CD4-positive, alpha-beta T cell (primary cell): ENCODE measurements at regions not wholly inside any gene's neighbourhood (a gene's known extent, or its start where the extent isn't known, plus 50 kb on each side); places are given as distances from the start of the nearest gene placed in this dataset.

ENCODE experiments used
- ATAC-seq: fragments of 200-7000 bp; cut with Tn5 transposase; one replicate; pipeline ENCODE4 v1.10.0; 2022; ENCODE audit warnings: mild to moderate bottlenecking; ENCODE audit not compliant: poor library complexity
- CTCF ChIA-PET: fragments of 350-600 bp; sonication (Branson Sonifier 250); formaldehyde crosslinking; loops from one replicate; lab custom pipeline; 2021; ENCODE audit warnings: antibody characterized with exemption, inconsistent platforms; lab: Charles Lee
- POLR2A ChIA-PET: fragments of 350-600 bp; sonication (Branson Sonifier 250); formaldehyde crosslinking; loops from one replicate; lab custom pipeline; 2021; ENCODE audit warnings: antibody characterized with exemption, inconsistent platforms; lab: Charles Lee
- DNase-seq, 14 experiments: peaks; one replicate each; pipeline ENCODE4 v3.0.0-alpha.2; 2013 to 2020; ENCODE audit warnings: mixed read lengths in 2 of 14
- H3K27ac ChIP-seq, 2 donors: one replicate each; pipeline versions ENCODE4 v1.5.1 to v1.7.0; 2013; ENCODE audit warnings: low read length in 2 of 2, low read depth in 1 of 2, mild to moderate bottlenecking in 1 of 2
- H3K27me3 ChIP-seq, 2 experiments: 1 replicate in 1 of 2; 2 replicates in 1 of 2; pipeline versions ENCODE4 v1.6.1 to v1.7.0; 2013; ENCODE audit warnings: low read length in 2 of 2, control low read depth in 1 of 2, mild to moderate bottlenecking in 1 of 2, moderate library complexity in 1 of 2; ENCODE audit not compliant: insufficient read depth in 2 of 2, control insufficient read depth in 1 of 2
- H3K36me3 ChIP-seq: one replicate; pipeline ENCODE4 v1.6.1; 2013; ENCODE audit warnings: low read length, control low read depth; ENCODE audit not compliant: insufficient read depth
- H3K4me1 ChIP-seq: one replicate; pipeline ENCODE4 v1.6.1; 2013; ENCODE audit warnings: low read length, control low read depth; ENCODE audit not compliant: insufficient read depth
- H3K4me3 ChIP-seq: one replicate; pipeline ENCODE4 v1.5.1; 2013; ENCODE audit warnings: mild to moderate bottlenecking, low read length, moderate library complexity
- H3K9me3 ChIP-seq, 2 experiments: 1 replicate in 1 of 2; 2 replicates in 1 of 2; pipeline versions ENCODE4 v1.6.1 to v1.7.0; 2013; ENCODE audit warnings: low read length in 2 of 2, mild to moderate bottlenecking in 2 of 2, control low read depth in 1 of 2, moderate library complexity in 1 of 2; ENCODE audit not compliant: control insufficient read depth in 1 of 2, insufficient read depth in 1 of 2
- H3K27ac Mint-ChIP-seq: one replicate; pipeline ENCODE4 v1.8.0; 2020; ENCODE audit warnings: mixed read lengths
- H3K27me3 Mint-ChIP-seq: one replicate; pipeline ENCODE4 v1.8.0; 2021; ENCODE audit warnings: mixed read lengths
- H3K36me3 Mint-ChIP-seq: one replicate; pipeline ENCODE4 v1.8.0; 2021; ENCODE audit warnings: low read depth, mixed read lengths
- H3K4me1 Mint-ChIP-seq: one replicate; pipeline ENCODE4 v1.8.0; 2021; ENCODE audit warnings: low read depth, mixed read lengths
- H3K4me3 Mint-ChIP-seq: one replicate; pipeline ENCODE4 v1.8.0; 2020; ENCODE audit warnings: mild to moderate bottlenecking, mixed read lengths
- H3K9me3 Mint-ChIP-seq: one replicate; pipeline ENCODE4 v1.8.0; 2020; ENCODE audit warnings: mixed read lengths
- CTCF ChIP-seq: fragments of 200-600 bp; IDR thresholded peaks from one replicate; pipeline ENCODE4 v1.8.0; 2022; ENCODE audit warnings: antibody characterized with exemption, mild to moderate bottlenecking
- intact Hi-C, 2 experiments: fragments of 100-400 bp; cut with DNase I in 1 of 2; cut with micrococcal nuclease in 1 of 2; formaldehyde crosslinking; loops; one replicate each; pipeline versions ENCODE4 v1.15.1 to v1.9.0; 2023 to 2025; cut with DNase I, micrococcal nuclease

- no peak for TF ChIP-seq CTCF
- POLR2A ChIA-PET, result no interaction called here
- no peaks in the 10 kb centered on the region for H3K27me3 Mint-ChIP-seq
- Histone ChIP-seq H3K4me1 (no peaks in the 10 kb centered on the region), H3K9me3 (no peaks in the 10 kb centered on the region), H3K36me3 (no peaks in the 10 kb centered on the region), H3K27me3 (no peaks in the 10 kb centered on the region), H3K27ac (no peak overlapping the region), H3K4me3 (no peak overlapping the region)
- no peak overlapping the region for H3K27ac Mint-ChIP-seq
- no peak for ATAC-seq
- no peak for DNase-seq
- H3K4me3 Mint-ChIP-seq, result no peak overlapping the region
- CTCF ChIA-PET, result no interaction called here
- intact Hi-C loops, result no loop called here
- H3K4me1 Mint-ChIP-seq, result no peaks in the 10 kb centered on the region
- no peaks in the 10 kb centered on the region for H3K9me3 Mint-ChIP-seq
- H3K36me3 Mint-ChIP-seq, result no peaks in the 10 kb centered on the region
These were observed 73.3 kb upstream of the ATP10B start for GRCh38 chr5:160925281-160925680.

GRCh38 chr5:160923936-160924710, 72.1 kb upstream of the ATP10B start:
- Histone ChIP-seq H3K4me3 (no peak overlapping the region), H3K4me1 (no peaks in the 10 kb centered on the region), H3K36me3 (no peaks in the 10 kb centered on the region), H3K27me3 (no peaks in the 10 kb centered on the region), H3K27ac (no peak overlapping the region), H3K9me3 (no peaks in the 10 kb centered on the region)
- Mint-ChIP-seq H3K4me1 (no peaks in the 10 kb centered on the region), H3K27ac (no peak overlapping the region), H3K27me3 (no peaks in the 10 kb centered on the region), H3K9me3 (no peaks in the 10 kb centered on the region), H3K4me3 (no peak overlapping the region), H3K36me3 (no peaks in the 10 kb centered on the region)
- no peak for TF ChIP-seq CTCF
- ATAC-seq, result no peak
- ChIA-PET CTCF (no interaction called here), POLR2A (no interaction called here)
- no peak for DNase-seq
- intact Hi-C loops, result no loop called here

- intact Hi-C loops, result no loop called here
- DNase-seq, result no peak
- CTCF ChIA-PET, result no interaction called here
These were observed 71.4 kb upstream of the ATP10B start for GRCh38 chr5:160923411-160923810.

More at GRCh38 chr5:160923411-160923810, 71.4 kb upstream of the ATP10B start:
- Histone ChIP-seq H3K4me1 (no peaks in the 10 kb centered on the region), H3K27me3 (no peaks in the 10 kb centered on the region), H3K27ac (no peak overlapping the region), H3K36me3 (no peaks in the 10 kb centered on the region), H3K4me3 (no peak overlapping the region), H3K9me3 (no peaks in the 10 kb centered on the region)
- H3K4me1 Mint-ChIP-seq, result no peaks in the 10 kb centered on the region
- POLR2A ChIA-PET, result no interaction called here
- H3K27ac Mint-ChIP-seq, result no peak overlapping the region
- H3K27me3 Mint-ChIP-seq, result no peaks in the 10 kb centered on the region
- ATAC-seq, result no peak
- no peaks in the 10 kb centered on the region for H3K36me3 Mint-ChIP-seq
- H3K9me3 Mint-ChIP-seq, result no peaks in the 10 kb centered on the region
- H3K4me3 Mint-ChIP-seq, result no peak overlapping the region
- TF ChIP-seq CTCF, result no peak
